Hepatocyte (in vitro differentiated cells): ENCODE measurements at regions not wholly inside any gene's neighbourhood (a gene's known extent, or its start where the extent isn't known, plus 50 kb on each side); places are given as distances from the start of the nearest gene placed in this dataset.

Experiments
- DNase-seq: peaks from one replicate; pipeline ENCODE4 v3.0.0-alpha.2; 2016; ENCODE audit warnings: low spot score
- H2AFZ ChIP-seq: fragments of 200-600 bp; sonication (generic); 2 replicates; pipeline ENCODE4 v1.6.0; 2016; ENCODE audit warnings: antibody characterized with exemption, mild to moderate bottlenecking
- H3K27ac ChIP-seq: fragments of 200-600 bp; sonication (generic); 2 replicates; pipeline ENCODE4 v1.5.1; 2016; ENCODE audit warnings: mild to moderate bottlenecking
- H3K27me3 ChIP-seq: fragments of 200-600 bp; sonication (generic); 2 replicates; pipeline ENCODE4 v1.6.1; 2016
- H3K36me3 ChIP-seq: fragments of 200-600 bp; sonication (generic); replicated peaks from 2 replicates; pipeline ENCODE4 v1.5.1; 2016; ENCODE audit warnings: low read depth; ENCODE audit not compliant: insufficient read depth
- H3K4me1 ChIP-seq: fragments of 200-600 bp; sonication (generic); 2 replicates; pipeline ENCODE4 v1.5.1; 2016; ENCODE audit warnings: mild to moderate bottlenecking, moderate library complexity; ENCODE audit not compliant: insufficient read depth
- H3K4me2 ChIP-seq: fragments of 200-600 bp; sonication (generic); 2 replicates; pipeline ENCODE4 v1.6.0; 2016
- H3K4me3 ChIP-seq: fragments of 200-600 bp; sonication (generic); 2 replicates; pipeline ENCODE4 v1.5.1; 2016; ENCODE audit warnings: mild to moderate bottlenecking
- H3K79me2 ChIP-seq: fragments of 200-600 bp; sonication (generic); 2 replicates; pipeline ENCODE4 v1.6.0; 2017; ENCODE audit warnings: mild to moderate bottlenecking
- H3K9me2 ChIP-seq: fragments of 200-600 bp; sonication (generic); replicated peaks from 2 replicates; pipeline ENCODE4 v1.6.0; 2017; ENCODE audit warnings: mild to moderate bottlenecking; ENCODE audit not compliant: insufficient read depth
- H3K9me3 ChIP-seq: fragments of 200-600 bp; sonication (generic); 2 replicates; pipeline ENCODE4 v1.5.1; 2016; ENCODE audit warnings: low read depth, mild to moderate bottlenecking
- H4K20me1 ChIP-seq: fragments of 200-600 bp; sonication (generic); 2 replicates; pipeline ENCODE4 v1.6.0; 2016; ENCODE audit warnings: mild to moderate bottlenecking; ENCODE audit not compliant: insufficient read depth, poor library complexity, severe bottlenecking
- CTCF ChIP-seq: fragments of 200-600 bp; sonication (generic); IDR thresholded peaks from 2 replicates; pipeline ENCODE4 v1.5.1; 2016; ENCODE audit warnings: antibody characterized with exemption, mild to moderate bottlenecking; ENCODE audit not compliant: poor library complexity
- EZH2 ChIP-seq: fragments of 200-600 bp; sonication (generic); IDR thresholded peaks from 2 replicates; pipeline ENCODE4 v1.6.1; 2016; ENCODE audit warnings: antibody characterized with exemption, mild to moderate bottlenecking, borderline replicate concordance
- EZH2phosphoT487 ChIP-seq: fragments of 200-600 bp; sonication (generic); IDR thresholded peaks from one replicate; pipeline ENCODE4 v1.6.1; 2018; ENCODE audit warnings: antibody characterized with exemption, mild to moderate bottlenecking, low read depth, moderate library complexity; ENCODE audit not compliant: unreplicated experiment, severe bottlenecking
- WGBS: methylation state at CpG from one replicate; pipeline ENCODE4 v1.1.6; 2016; ENCODE audit warnings: low lambda C conversion rate; ENCODE audit errors: missing lambda C conversion rate; 5-methylcytosine and 5-hydroxymethylcytosine counted together

- TF ChIP-seq EZH2phosphoT487, result no peak
- no peak for TF ChIP-seq EZH2
- TF ChIP-seq CTCF, result no peak
- Histone ChIP-seq H4K20me1 (no peaks in the 10 kb centered on the region), H3K9me2 (no peaks in the 10 kb centered on the region), H3K4me1 (no peaks in the 10 kb centered on the region), H3K27ac (no peak overlapping the region), H3K4me2 (no peak overlapping the region), H2AFZ (no peak overlapping the region), H3K27me3 (no peaks in the 10 kb centered on the region), H3K9me3 (no peaks in the 10 kb centered on the region), H3K79me2 (no peaks in the 10 kb centered on the region), H3K4me3 (no peak overlapping the region), H3K36me3 (no peaks in the 10 kb centered on the region)
- DNase-seq, result peak; percentile 69
- WGBS, result 5% methylated on average over 4 of the region's 4 CpGs
These were observed 122.7 kb upstream of the PRNP start for GRCh38 chr20:4563534-4563933.

DNA sequence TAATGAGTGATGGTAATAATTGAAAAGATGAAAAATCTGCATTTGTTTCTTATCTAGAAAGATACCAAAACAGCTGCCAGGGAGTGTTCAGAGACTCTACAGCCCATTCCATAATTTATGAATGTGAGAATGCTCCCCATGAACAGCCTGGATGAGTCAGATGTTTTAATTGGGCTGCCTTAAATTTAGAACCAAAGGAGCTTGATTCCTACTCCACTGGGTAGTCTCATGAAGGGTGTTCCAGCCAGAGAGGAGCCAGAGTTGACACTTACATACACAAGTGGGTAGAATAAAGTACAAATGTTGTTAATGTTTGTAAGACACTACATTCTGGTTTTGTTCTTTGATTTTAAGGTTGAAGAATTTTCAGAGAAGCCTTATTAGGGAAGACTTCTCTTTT, 123.2 kb upstream of the PRNP start:
- H3K36me3 ChIP-seq, result no peaks in the 10 kb centered on the region

DNA sequence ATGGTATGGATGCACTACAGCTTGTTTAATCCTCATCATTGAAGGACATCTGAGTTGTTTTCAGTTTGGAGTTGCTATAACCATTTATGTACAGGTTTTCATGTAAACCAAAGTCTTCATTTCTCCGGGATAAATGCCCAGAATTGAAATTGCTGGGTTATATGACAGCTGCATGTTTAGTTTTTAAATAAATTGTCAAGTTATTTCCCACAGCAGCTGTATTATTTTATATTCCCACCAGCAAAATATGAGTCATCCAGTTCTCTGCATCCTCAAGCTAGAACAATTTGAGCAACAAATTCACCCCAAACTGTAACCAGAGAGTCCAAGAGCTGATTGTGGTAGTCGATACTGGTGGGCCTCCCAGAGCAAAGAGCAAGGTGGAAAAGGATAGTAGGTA, 125.6 kb upstream of the PRNP start:
- Histone ChIP-seq H3K9me2 (no peaks in the 10 kb centered on the region), H3K79me2 (no peaks in the 10 kb centered on the region), H2AFZ (no peak overlapping the region), H3K27ac (no peak overlapping the region), H3K36me3 (no peaks in the 10 kb centered on the region), H3K4me1 (no peaks in the 10 kb centered on the region), H3K4me2 (no peak overlapping the region), H3K9me3 (no peaks in the 10 kb centered on the region), H4K20me1 (no peaks in the 10 kb centered on the region), H3K27me3 (no peaks in the 10 kb centered on the region), H3K4me3 (no peak overlapping the region)
- DNase-seq, result no peak
- 74% methylated on average over 2 of the region's 2 CpGs for WGBS
- TF ChIP-seq EZH2phosphoT487 (no peak), CTCF (no peak), EZH2 (no peak)

More for the DNA sequence above, 123.2 kb upstream of the PRNP start:
- H3K4me2 ChIP-seq, result no peak overlapping the region
- H3K79me2 ChIP-seq, result no peaks in the 10 kb centered on the region
- H3K4me3 ChIP-seq, result no peak overlapping the region
- no peaks in the 10 kb centered on the region for H3K27me3 ChIP-seq
- DNase-seq, result no peak
- H3K4me1 ChIP-seq, result no peaks in the 10 kb centered on the region
- no peaks in the 10 kb centered on the region for H3K9me2 ChIP-seq
- no peaks in the 10 kb centered on the region for H4K20me1 ChIP-seq
- no peak overlapping the region for H3K27ac ChIP-seq
- TF ChIP-seq EZH2 (no peak), EZH2phosphoT487 (no peak), CTCF (no peak)
- H3K9me3 ChIP-seq, result no peaks in the 10 kb centered on the region
- H2AFZ ChIP-seq, result no peak overlapping the region

DNA sequence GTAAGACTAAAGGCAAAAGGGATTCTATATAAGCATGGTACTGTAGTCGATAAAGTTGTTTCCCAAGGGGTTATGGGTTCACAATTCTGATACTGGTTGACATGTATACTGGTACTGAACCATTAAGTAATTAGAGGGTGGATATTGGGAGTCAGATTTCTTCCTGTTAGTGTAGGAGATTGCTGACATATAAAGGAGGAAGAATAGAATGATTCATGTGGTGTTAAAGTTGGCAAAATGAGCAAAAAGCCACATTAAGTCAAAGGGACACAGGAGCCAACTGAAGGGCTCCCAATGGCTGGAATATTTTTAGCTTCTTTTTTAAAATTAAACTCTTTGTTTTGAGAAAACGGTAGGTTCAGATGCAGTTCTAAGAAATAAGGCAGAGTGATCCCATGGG, 126.3 kb upstream of the PRNP start:
- DNase-seq, result no peak
- no peak overlapping the region for H3K4me3 ChIP-seq
- no peak overlapping the region for H2AFZ ChIP-seq
- no peaks in the 10 kb centered on the region for H3K4me1 ChIP-seq
- H3K27ac ChIP-seq, result no peak overlapping the region
- no peak for TF ChIP-seq EZH2
- no peak for TF ChIP-seq EZH2phosphoT487
- TF ChIP-seq CTCF, result no peak
- no peaks in the 10 kb centered on the region for H3K9me2 ChIP-seq
- H3K9me3 ChIP-seq, result no peaks in the 10 kb centered on the region
- no peaks in the 10 kb centered on the region for H3K27me3 ChIP-seq
- WGBS, result 89% methylated on average over 2 of the region's 2 CpGs
- H3K36me3 ChIP-seq, result no peaks in the 10 kb centered on the region
- no peak overlapping the region for H3K4me2 ChIP-seq
- no peaks in the 10 kb centered on the region for H3K79me2 ChIP-seq
- H4K20me1 ChIP-seq, result no peaks in the 10 kb centered on the region
